ENCODE measurements at regions not wholly inside any gene's neighbourhood (a gene's known extent, or its start where the extent isn't known, plus 50 kb on each side); places are given as distances from the start of the nearest gene placed in this dataset.

DNA sequence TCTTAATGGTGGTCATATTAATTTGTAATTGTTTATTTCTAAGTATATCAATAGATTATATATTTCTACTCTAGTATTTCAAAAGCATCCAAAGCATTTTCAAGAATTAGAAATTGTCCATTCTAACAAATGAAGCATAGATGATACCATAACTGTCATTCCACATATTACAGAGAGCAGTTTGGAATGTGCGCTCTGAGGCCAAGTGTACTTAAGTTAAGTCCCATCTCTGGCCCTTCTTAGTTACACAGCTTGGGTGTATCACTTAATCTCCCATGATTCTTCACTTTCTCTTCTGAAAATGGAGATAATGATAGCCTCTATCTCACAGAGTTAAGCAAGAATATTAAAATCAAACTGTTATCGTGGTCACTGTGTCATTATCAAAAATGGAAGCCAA is 281.1 kb downstream of the MRPL39 start:
- Mint-ChIP-seq H3K27ac (no peak overlapping the region), H3K9me3 (ENCODE audit: insufficient read depth) (no peaks in the 10 kb centered on the region), H3K27me3 (no peaks in the 10 kb centered on the region), H3K4me1 (no peaks in the 10 kb centered on the region), H3K4me3 (no peak overlapping the region)
- Histone ChIP-seq H3K4me2 (replicated peaks; ENCODE audit: low read depth, low read length, poor library complexity, severe bottlenecking) (no peak overlapping the region), H3K36me3 (replicated peaks in 1 of 2; ENCODE audit: control extremely low read depth in 1 of 2, control insufficient read depth in 1 of 2, extremely low read depth in 1 of 2, insufficient read depth in 2 of 2, low read length in 1 of 2) (no peaks in the 10 kb centered on the region), H3K79me2 (ENCODE audit: control insufficient read depth, insufficient read depth, low read length) (no peaks in the 10 kb centered on the region), H3K4me1 (ENCODE audit: control insufficient read depth in 2 of 2, insufficient read depth in 2 of 2, low read length in 2 of 2) (no peaks in the 10 kb centered on the region), H2AFZ (ENCODE audit: insufficient read depth, low read depth, low read length, poor library complexity, severe bottlenecking) (no peak overlapping the region), H3K9me3 (ENCODE audit: control extremely low read depth in 1 of 3, control insufficient read depth in 2 of 3, insufficient read depth in 1 of 3, low read length in 2 of 3) (no peaks in the 10 kb centered on the region), H3K27me3 (replicated peaks in 1 of 4; ENCODE audit: control extremely low read depth in 1 of 4, control insufficient read depth in 3 of 4, insufficient read depth in 4 of 4, low read length in 3 of 4) (no peaks in the 10 kb centered on the region), H4K20me1 (ENCODE audit: control insufficient read depth, insufficient read depth, low read length, poor library complexity, severe bottlenecking) (no peaks in the 10 kb centered on the region), H3K27ac (ENCODE audit: low read length in 2 of 2) (no peak overlapping the region), H3K9ac (ENCODE audit: low read length) (no peak overlapping the region), H3K4me3 (ENCODE audit: control extremely low read depth in 1 of 5, extremely low read depth in 1 of 5, insufficient read depth in 1 of 5, low read depth in 2 of 5, low read length in 4 of 5) (no peak overlapping the region)
- ATAC-seq (ENCODE audit: low read depth) (no peak), DNase-seq (no peak)
- TF ChIP-seq, protein P1, sequence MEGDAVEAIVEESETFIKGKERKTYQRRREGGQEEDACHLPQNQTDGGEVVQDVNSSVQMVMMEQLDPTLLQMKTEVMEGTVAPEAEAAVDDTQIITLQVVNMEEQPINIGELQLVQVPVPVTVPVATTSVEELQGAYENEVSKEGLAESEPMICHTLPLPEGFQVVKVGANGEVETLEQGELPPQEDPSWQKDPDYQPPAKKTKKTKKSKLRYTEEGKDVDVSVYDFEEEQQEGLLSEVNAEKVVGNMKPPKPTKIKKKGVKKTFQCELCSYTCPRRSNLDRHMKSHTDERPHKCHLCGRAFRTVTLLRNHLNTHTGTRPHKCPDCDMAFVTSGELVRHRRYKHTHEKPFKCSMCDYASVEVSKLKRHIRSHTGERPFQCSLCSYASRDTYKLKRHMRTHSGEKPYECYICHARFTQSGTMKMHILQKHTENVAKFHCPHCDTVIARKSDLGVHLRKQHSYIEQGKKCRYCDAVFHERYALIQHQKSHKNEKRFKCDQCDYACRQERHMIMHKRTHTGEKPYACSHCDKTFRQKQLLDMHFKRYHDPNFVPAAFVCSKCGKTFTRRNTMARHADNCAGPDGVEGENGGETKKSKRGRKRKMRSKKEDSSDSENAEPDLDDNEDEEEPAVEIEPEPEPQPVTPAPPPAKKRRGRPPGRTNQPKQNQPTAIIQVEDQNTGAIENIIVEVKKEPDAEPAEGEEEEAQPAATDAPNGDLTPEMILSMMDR (IDR thresholded peaks at IDR 0.05) = no peak
- no peak for TF ChIP-seq EZH2 (IDR thresholded peaks at IDR 0.05; ENCODE audit: borderline replicate concordance, insufficient read depth, low read depth, low read length, poor library complexity, severe bottlenecking)
- ChIA-PET POLR2A (no interaction called here), CTCF (no interaction called here)
- intact Hi-C loops (cut with micrococcal nuclease) = no loop called here
- no CpG with 5 or more reads among the region's 2 CpGs for WGBS (ENCODE audit: insufficient coverage)

DNA sequence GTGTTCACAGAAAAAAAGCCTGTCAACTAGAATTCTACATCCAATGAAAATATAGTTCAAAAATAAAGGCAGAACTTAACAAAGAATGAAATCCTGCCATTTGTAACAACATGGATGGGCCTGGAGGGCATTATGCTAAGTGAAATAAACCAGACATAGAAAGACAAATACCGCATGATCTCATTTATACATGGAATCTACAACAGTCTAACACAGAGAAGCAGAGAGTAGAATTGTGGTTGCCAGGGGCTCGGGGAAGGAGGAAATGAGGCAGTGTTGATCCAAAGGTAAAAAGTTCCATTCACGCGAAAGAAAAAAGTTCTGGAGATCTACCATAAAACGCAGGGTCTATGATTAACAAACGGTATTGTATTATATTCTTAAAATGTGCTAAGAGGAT is 282.6 kb downstream of the MRPL39 start:
- Mint-ChIP-seq H3K4me3 (no peak overlapping the region), H3K4me1 (no peaks in the 10 kb centered on the region), H3K9me3 (ENCODE audit: insufficient read depth) (no peaks in the 10 kb centered on the region), H3K27me3 (no peaks in the 10 kb centered on the region), H3K27ac (no peak overlapping the region)
- no peak overlapping the region for H2AFZ ChIP-seq (ENCODE audit: insufficient read depth, low read depth, low read length, poor library complexity, severe bottlenecking)
- no peak overlapping the region for H3K4me2 ChIP-seq (replicated peaks; ENCODE audit: low read depth, low read length, poor library complexity, severe bottlenecking)
- no peaks in the 10 kb centered on the region for H3K36me3 ChIP-seq (replicated peaks in 1 of 2; ENCODE audit: control extremely low read depth in 1 of 2, control insufficient read depth in 1 of 2, extremely low read depth in 1 of 2, insufficient read depth in 2 of 2, low read length in 1 of 2)
- intact Hi-C loops (cut with micrococcal nuclease) = no loop called here
- H3K9ac ChIP-seq (ENCODE audit: low read length) = no peak overlapping the region
- H3K4me1 ChIP-seq (ENCODE audit: control insufficient read depth in 2 of 2, insufficient read depth in 2 of 2, low read length in 2 of 2) = no peaks in the 10 kb centered on the region
- H3K27me3 ChIP-seq (replicated peaks in 1 of 4; ENCODE audit: control extremely low read depth in 1 of 4, control insufficient read depth in 3 of 4, insufficient read depth in 4 of 4, low read length in 3 of 4) = no peaks in the 10 kb centered on the region
- no CpG with 5 or more reads among the region's 6 CpGs for WGBS (ENCODE audit: insufficient coverage)
- no peaks in the 10 kb centered on the region for H3K79me2 ChIP-seq (ENCODE audit: control insufficient read depth, insufficient read depth, low read length)
- no peak overlapping the region for H3K4me3 ChIP-seq (ENCODE audit: control extremely low read depth in 1 of 5, extremely low read depth in 1 of 5, insufficient read depth in 1 of 5, low read depth in 2 of 5, low read length in 4 of 5)
- no peak overlapping the region for H3K27ac ChIP-seq (ENCODE audit: low read length in 2 of 2)
- no peak for DNase-seq
- POLR2A ChIA-PET = no interaction called here
- CTCF ChIA-PET = no interaction called here
- H3K9me3 ChIP-seq (ENCODE audit: control extremely low read depth in 1 of 3, control insufficient read depth in 2 of 3, insufficient read depth in 1 of 3, low read length in 2 of 3) = no peaks in the 10 kb centered on the region
- TF ChIP-seq, protein P1 (IDR thresholded peaks at IDR 0.05) = no peak
- TF ChIP-seq EZH2 (IDR thresholded peaks at IDR 0.05; ENCODE audit: borderline replicate concordance, insufficient read depth, low read depth, low read length, poor library complexity, severe bottlenecking) = no peak
- H4K20me1 ChIP-seq (ENCODE audit: control insufficient read depth, insufficient read depth, low read length, poor library complexity, severe bottlenecking) = no peaks in the 10 kb centered on the region
- no peak for ATAC-seq (ENCODE audit: low read depth)

All from B cell (primary cell).